ENCODE measurements at regions not wholly inside any gene's neighbourhood (a gene's known extent, or its start where the extent isn't known, plus 50 kb on each side); places are given as distances from the start of the nearest gene placed in this dataset.

DNA sequence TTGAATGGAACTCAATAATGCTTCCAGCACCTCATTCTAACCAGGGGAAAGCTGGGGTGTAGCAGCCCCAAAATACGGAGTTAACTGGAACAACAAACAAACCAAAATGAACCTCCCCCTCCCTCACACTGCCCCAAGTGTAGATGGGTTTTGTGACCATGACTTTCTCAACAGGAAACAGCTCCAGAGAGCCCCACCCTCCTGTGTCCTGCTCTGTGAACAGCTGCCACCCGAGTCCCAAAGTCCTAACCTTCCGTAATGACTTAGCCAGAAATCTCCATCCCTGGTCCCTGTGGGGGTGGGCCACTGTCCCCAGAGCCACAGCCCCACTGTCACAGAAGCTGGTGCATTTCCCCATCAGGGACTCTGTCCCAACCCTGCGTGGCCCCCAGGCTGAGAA is 155.4 kb downstream of the CRYBB2 start:
- H3K4me2 ChIP-seq (ENCODE audit: low read length) = no peak overlapping the region
- no peak overlapping the region for H3K4me3 ChIP-seq (ENCODE audit: low read length)
- no peaks in the 10 kb centered on the region for H3K27me3 ChIP-seq (ENCODE audit: insufficient read depth, low read depth, low read length)
- no peak overlapping the region for H3K27ac ChIP-seq (ENCODE audit: low read length)
- H3K9ac ChIP-seq (ENCODE audit: low read length) = no peak overlapping the region
- TF ChIP-seq EP300 (conservative IDR thresholded peaks at IDR 0.05; ENCODE audit: poor library complexity, severe bottlenecking) = no peak
- no peak for TF ChIP-seq TAF1 (IDR thresholded peaks at IDR 0.05; ENCODE audit: low read depth)
- no peak for TF ChIP-seq SMC3 (conservative IDR thresholded peaks at IDR 0.05; ENCODE audit: poor library complexity)
- TF ChIP-seq, protein P1, sequence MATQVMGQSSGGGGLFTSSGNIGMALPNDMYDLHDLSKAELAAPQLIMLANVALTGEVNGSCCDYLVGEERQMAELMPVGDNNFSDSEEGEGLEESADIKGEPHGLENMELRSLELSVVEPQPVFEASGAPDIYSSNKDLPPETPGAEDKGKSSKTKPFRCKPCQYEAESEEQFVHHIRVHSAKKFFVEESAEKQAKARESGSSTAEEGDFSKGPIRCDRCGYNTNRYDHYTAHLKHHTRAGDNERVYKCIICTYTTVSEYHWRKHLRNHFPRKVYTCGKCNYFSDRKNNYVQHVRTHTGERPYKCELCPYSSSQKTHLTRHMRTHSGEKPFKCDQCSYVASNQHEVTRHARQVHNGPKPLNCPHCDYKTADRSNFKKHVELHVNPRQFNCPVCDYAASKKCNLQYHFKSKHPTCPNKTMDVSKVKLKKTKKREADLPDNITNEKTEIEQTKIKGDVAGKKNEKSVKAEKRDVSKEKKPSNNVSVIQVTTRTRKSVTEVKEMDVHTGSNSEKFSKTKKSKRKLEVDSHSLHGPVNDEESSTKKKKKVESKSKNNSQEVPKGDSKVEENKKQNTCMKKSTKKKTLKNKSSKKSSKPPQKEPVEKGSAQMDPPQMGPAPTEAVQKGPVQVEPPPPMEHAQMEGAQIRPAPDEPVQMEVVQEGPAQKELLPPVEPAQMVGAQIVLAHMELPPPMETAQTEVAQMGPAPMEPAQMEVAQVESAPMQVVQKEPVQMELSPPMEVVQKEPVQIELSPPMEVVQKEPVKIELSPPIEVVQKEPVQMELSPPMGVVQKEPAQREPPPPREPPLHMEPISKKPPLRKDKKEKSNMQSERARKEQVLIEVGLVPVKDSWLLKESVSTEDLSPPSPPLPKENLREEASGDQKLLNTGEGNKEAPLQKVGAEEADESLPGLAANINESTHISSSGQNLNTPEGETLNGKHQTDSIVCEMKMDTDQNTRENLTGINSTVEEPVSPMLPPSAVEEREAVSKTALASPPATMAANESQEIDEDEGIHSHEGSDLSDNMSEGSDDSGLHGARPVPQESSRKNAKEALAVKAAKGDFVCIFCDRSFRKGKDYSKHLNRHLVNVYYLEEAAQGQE (IDR thresholded peaks at IDR 0.05; ENCODE audit: borderline replicate concordance) = no peak
- TF ChIP-seq, protein P2, sequence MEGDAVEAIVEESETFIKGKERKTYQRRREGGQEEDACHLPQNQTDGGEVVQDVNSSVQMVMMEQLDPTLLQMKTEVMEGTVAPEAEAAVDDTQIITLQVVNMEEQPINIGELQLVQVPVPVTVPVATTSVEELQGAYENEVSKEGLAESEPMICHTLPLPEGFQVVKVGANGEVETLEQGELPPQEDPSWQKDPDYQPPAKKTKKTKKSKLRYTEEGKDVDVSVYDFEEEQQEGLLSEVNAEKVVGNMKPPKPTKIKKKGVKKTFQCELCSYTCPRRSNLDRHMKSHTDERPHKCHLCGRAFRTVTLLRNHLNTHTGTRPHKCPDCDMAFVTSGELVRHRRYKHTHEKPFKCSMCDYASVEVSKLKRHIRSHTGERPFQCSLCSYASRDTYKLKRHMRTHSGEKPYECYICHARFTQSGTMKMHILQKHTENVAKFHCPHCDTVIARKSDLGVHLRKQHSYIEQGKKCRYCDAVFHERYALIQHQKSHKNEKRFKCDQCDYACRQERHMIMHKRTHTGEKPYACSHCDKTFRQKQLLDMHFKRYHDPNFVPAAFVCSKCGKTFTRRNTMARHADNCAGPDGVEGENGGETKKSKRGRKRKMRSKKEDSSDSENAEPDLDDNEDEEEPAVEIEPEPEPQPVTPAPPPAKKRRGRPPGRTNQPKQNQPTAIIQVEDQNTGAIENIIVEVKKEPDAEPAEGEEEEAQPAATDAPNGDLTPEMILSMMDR (IDR thresholded peaks at IDR 0.05; ENCODE audit: poor library complexity, severe bottlenecking) = no peak
- TF ChIP-seq POLR2AphosphoS5 (IDR thresholded peaks at IDR 0.05) = no peak
- TF ChIP-seq MXI1 (conservative IDR thresholded peaks at IDR 0.05; ENCODE audit: poor library complexity, severe bottlenecking) = no peak
- no peak for TF ChIP-seq RAD21 (conservative IDR thresholded peaks at IDR 0.05)
- TF ChIP-seq EZH2 (IDR thresholded peaks at IDR 0.05; ENCODE audit: borderline replicate concordance, insufficient read depth, low read length, poor library complexity, severe bottlenecking) = no peak
- no peaks in the 10 kb centered on the region for H3K36me3 ChIP-seq (ENCODE audit: insufficient read depth, low read length)
- no peak overlapping the region for H2AFZ ChIP-seq (ENCODE audit: low read depth, low read length)
- H3K9me2 ChIP-seq (ENCODE audit: insufficient read depth, low read length) = no peaks in the 10 kb centered on the region
- H3K9me3 ChIP-seq (ENCODE audit: low read length) = no peaks in the 10 kb centered on the region
- no peaks in the 10 kb centered on the region for H4K20me1 ChIP-seq (ENCODE audit: insufficient read depth)
- H3K79me2 ChIP-seq (replicated peaks; ENCODE audit: insufficient read depth, low read length) = no peaks in the 10 kb centered on the region
- H3F3A ChIP-seq (ENCODE audit: insufficient read depth, low read length, poor library complexity, severe bottlenecking) = no peaks in the 10 kb centered on the region

DNA sequence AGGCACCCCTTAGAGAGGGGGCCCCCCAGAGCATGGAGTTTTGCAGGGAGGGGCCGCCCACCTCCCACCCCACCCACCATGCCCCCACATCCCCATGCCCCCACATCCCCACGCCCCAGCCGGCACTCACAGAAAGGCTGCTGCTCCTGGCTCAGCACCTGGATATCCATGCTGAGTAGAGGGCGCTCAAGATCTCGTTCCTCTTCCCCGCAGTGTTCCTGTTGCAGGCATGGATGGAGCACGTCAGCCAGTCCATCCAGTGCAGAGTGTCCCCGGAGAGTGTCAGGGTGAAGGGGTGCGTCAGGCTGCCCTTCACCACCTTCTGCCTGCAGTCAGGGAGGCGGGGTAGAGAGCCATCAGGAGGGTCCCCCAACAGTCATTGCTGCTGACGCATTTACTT is 156.2 kb downstream of the CRYBB2 start:
- H3K9ac ChIP-seq (ENCODE audit: low read length) = no peak overlapping the region
- H3K27me3 ChIP-seq (ENCODE audit: insufficient read depth, low read depth, low read length) = no peaks in the 10 kb centered on the region
- no peaks in the 10 kb centered on the region for H3K79me2 ChIP-seq (replicated peaks; ENCODE audit: insufficient read depth, low read length)
- no peak overlapping the region for H2AFZ ChIP-seq (ENCODE audit: low read depth, low read length)
- no peaks in the 10 kb centered on the region for H3K36me3 ChIP-seq (ENCODE audit: insufficient read depth, low read length)
- H3K9me2 ChIP-seq (ENCODE audit: insufficient read depth, low read length) = no peaks in the 10 kb centered on the region
- no peak overlapping the region for H3K4me3 ChIP-seq (ENCODE audit: low read length)
- H3F3A ChIP-seq (ENCODE audit: insufficient read depth, low read length, poor library complexity, severe bottlenecking) = no peaks in the 10 kb centered on the region
- H3K4me2 ChIP-seq (ENCODE audit: low read length) = no peak overlapping the region
- TF ChIP-seq POLR2AphosphoS5 (IDR thresholded peaks at IDR 0.05) = no peak
- no peaks in the 10 kb centered on the region for H3K9me3 ChIP-seq (ENCODE audit: low read length)
- H4K20me1 ChIP-seq (ENCODE audit: insufficient read depth) = no peaks in the 10 kb centered on the region
- no peak overlapping the region for H3K27ac ChIP-seq (ENCODE audit: low read length)

DNA sequence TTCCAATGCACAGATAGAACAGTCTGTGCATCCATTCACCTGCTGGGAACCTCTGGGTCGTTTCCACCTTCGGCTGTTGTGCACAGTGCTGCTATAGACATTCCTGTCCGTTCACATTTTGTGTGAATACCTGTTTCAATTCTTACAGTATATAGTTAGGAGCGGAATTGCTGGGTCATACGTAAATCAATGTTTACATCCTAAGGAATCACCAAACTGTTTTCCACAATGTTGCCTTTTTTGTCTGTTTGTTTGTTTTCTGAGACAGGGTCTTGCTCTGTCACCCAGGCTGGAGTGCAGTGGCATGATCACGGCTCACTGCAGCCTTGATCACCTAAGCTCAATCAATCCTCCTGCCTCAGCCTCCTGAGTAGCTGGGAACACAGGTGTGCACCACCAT is 158.3 kb downstream of the CRYBB2 start:
- TF ChIP-seq EZH2 (IDR thresholded peaks at IDR 0.05; ENCODE audit: borderline replicate concordance, insufficient read depth, low read length, poor library complexity, severe bottlenecking) (no peak), TAF1 (IDR thresholded peaks at IDR 0.05; ENCODE audit: low read depth) (no peak)

More for the DNA sequence above, 158.3 kb downstream of the CRYBB2 start:
- Histone ChIP-seq H3K27ac (ENCODE audit: low read length) (no peak overlapping the region), H3F3A (ENCODE audit: insufficient read depth, low read length, poor library complexity, severe bottlenecking) (no peaks in the 10 kb centered on the region), H3K9me3 (ENCODE audit: low read length) (no peaks in the 10 kb centered on the region), H4K20me1 (ENCODE audit: insufficient read depth) (no peaks in the 10 kb centered on the region), H3K4me3 (ENCODE audit: low read length) (no peak overlapping the region), H3K27me3 (ENCODE audit: insufficient read depth, low read depth, low read length) (no peaks in the 10 kb centered on the region), H3K9ac (ENCODE audit: low read length) (no peak overlapping the region), H3K9me2 (ENCODE audit: insufficient read depth, low read length) (no peaks in the 10 kb centered on the region), H3K4me2 (ENCODE audit: low read length) (no peak overlapping the region), H2AFZ (ENCODE audit: low read depth, low read length) (no peak overlapping the region), H3K36me3 (ENCODE audit: insufficient read depth, low read length) (no peaks in the 10 kb centered on the region), H3K79me2 (replicated peaks; ENCODE audit: insufficient read depth, low read length) (no peaks in the 10 kb centered on the region)
